ENCODE measurements at regions not wholly inside any gene's neighbourhood (a gene's known extent, or its start where the extent isn't known, plus 50 kb on each side); places are given as distances from the start of the nearest gene placed in this dataset.

GRCh38 chr10:118474111-118474510 is 121.3 kb downstream of the PRLHR start:
- TF ChIP-seq, protein P1, sequence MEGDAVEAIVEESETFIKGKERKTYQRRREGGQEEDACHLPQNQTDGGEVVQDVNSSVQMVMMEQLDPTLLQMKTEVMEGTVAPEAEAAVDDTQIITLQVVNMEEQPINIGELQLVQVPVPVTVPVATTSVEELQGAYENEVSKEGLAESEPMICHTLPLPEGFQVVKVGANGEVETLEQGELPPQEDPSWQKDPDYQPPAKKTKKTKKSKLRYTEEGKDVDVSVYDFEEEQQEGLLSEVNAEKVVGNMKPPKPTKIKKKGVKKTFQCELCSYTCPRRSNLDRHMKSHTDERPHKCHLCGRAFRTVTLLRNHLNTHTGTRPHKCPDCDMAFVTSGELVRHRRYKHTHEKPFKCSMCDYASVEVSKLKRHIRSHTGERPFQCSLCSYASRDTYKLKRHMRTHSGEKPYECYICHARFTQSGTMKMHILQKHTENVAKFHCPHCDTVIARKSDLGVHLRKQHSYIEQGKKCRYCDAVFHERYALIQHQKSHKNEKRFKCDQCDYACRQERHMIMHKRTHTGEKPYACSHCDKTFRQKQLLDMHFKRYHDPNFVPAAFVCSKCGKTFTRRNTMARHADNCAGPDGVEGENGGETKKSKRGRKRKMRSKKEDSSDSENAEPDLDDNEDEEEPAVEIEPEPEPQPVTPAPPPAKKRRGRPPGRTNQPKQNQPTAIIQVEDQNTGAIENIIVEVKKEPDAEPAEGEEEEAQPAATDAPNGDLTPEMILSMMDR (IDR thresholded peaks at IDR 0.05; ENCODE audit: low read length), result no peak
- no peak for TF ChIP-seq EZH2 (IDR thresholded peaks at IDR 0.05; ENCODE audit: borderline replicate concordance, low read length)
